B cell (primary cell): ENCODE measurements at regions not wholly inside any gene's neighbourhood (a gene's known extent, or its start where the extent isn't known, plus 50 kb on each side); places are given as distances from the start of the nearest gene placed in this dataset.
A peak's percentile ranks its signal among the peaks of the same experiment; 100 is the strongest.

Experiments used
- ATAC-seq: fragments of 200-7000 bp; cut with Tn5 transposase; one replicate; pipeline ENCODE4 v1.10.0; 2021; ENCODE audit warnings: low read depth, mild to moderate bottlenecking, moderate number of reproducible peaks, moderate library complexity
- CTCF ChIA-PET: fragments of 350-600 bp; sonication (Branson Sonifier 250); formaldehyde crosslinking; loops from one replicate; lab custom pipeline; 2021; ENCODE audit warnings: antibody characterized with exemption, inconsistent platforms; lab: Charles Lee
- POLR2A ChIA-PET: fragments of 350-600 bp; sonication (Branson Sonifier 250); formaldehyde crosslinking; loops from one replicate; lab custom pipeline; 2021; ENCODE audit warnings: antibody characterized with exemption; lab: Charles Lee
- DNase-seq: peaks from one replicate; pipeline ENCODE4 v3.0.0; 2013
- H2AFZ ChIP-seq: 2 replicates; pipeline ENCODE4 v1.6.1; 2012; ENCODE audit warnings: mild to moderate bottlenecking, low read depth, low read length; ENCODE audit not compliant: insufficient read depth, poor library complexity, severe bottlenecking
- H3K27ac ChIP-seq, 2 donors: 1 replicate in 1 of 2; 2 replicates in 1 of 2; pipeline ENCODE4 v1.5.1; 2012 to 2013; ENCODE audit warnings: low read length in 2 of 2, mild to moderate bottlenecking in 2 of 2, moderate library complexity in 1 of 2
- H3K27me3 ChIP-seq, 4 experiments: fragments of 200-600 bp in 1 of 4; sonication (generic) in 1 of 4; replicated peaks in 1 of 4; 1 replicate in 2 of 4; 2 replicates in 2 of 4; pipeline versions ENCODE4 v1.6.1 to v1.7.0; 2013 to 2016; ENCODE audit warnings: low read length in 3 of 4, mild to moderate bottlenecking in 2 of 4, mixed read lengths in 1 of 4, moderate library complexity in 1 of 4; ENCODE audit not compliant: insufficient read depth in 4 of 4, control insufficient read depth in 3 of 4; ENCODE audit errors: control extremely low read depth in 1 of 4
- H3K36me3 ChIP-seq, 2 experiments: replicated peaks in 1 of 2; 1 replicate in 1 of 2; 2 replicates in 1 of 2; pipeline versions ENCODE4 v1.6.1 to v1.7.1; 2013; ENCODE audit warnings: low read length in 1 of 2; ENCODE audit not compliant: insufficient read depth in 2 of 2, control insufficient read depth in 1 of 2; ENCODE audit errors: control extremely low read depth in 1 of 2, extremely low read depth in 1 of 2
- H3K4me1 ChIP-seq, 2 donors: fragments of 200-600 bp in 1 of 2; sonication (generic) in 1 of 2; 1 replicate in 1 of 2; 2 replicates in 1 of 2; pipeline versions ENCODE4 v1.5.1 to v1.6.1; 2013 to 2017; ENCODE audit warnings: low read length in 2 of 2; ENCODE audit not compliant: control insufficient read depth in 2 of 2, insufficient read depth in 2 of 2
- H3K4me2 ChIP-seq: replicated peaks from 2 replicates; pipeline ENCODE3; 2012; ENCODE audit warnings: mild to moderate bottlenecking, low read depth, low read length; ENCODE audit not compliant: poor library complexity, severe bottlenecking
- H3K4me3 ChIP-seq, 5 experiments: fragments of 200-600 bp in 1 of 5; sonication (generic) in 1 of 5; 1 replicate in 3 of 5; 2 replicates in 2 of 5; pipeline versions ENCODE4 v1.5.1 to v1.7.0; 2011 to 2016; ENCODE audit warnings: low read length in 4 of 5, mild to moderate bottlenecking in 4 of 5, low read depth in 2 of 5, control low read depth in 1 of 5, moderate library complexity in 1 of 5; ENCODE audit not compliant: insufficient read depth in 1 of 5; ENCODE audit errors: control extremely low read depth in 1 of 5, extremely low read depth in 1 of 5
- H3K79me2 ChIP-seq: fragments of 200-600 bp; sonication (generic); one replicate; pipeline ENCODE4 v1.6.0; 2016; ENCODE audit warnings: low read length; ENCODE audit not compliant: control insufficient read depth, insufficient read depth
- H3K9ac ChIP-seq: fragments of 200-600 bp; sonication (generic); 2 replicates; pipeline ENCODE4 v1.6.1; 2017; ENCODE audit warnings: mild to moderate bottlenecking, low read length, moderate library complexity
- H3K9me3 ChIP-seq, 3 donors: one replicate each; pipeline versions ENCODE4 v1.6.1 to v1.7.1; 2013; ENCODE audit warnings: low read length in 2 of 3; ENCODE audit not compliant: control insufficient read depth in 2 of 3, insufficient read depth in 1 of 3; ENCODE audit errors: control extremely low read depth in 1 of 3
- H4K20me1 ChIP-seq: 2 replicates; pipeline ENCODE4 v1.6.0; 2012; ENCODE audit warnings: mild to moderate bottlenecking, low read length; ENCODE audit not compliant: insufficient read depth, control insufficient read depth, poor library complexity, severe bottlenecking
- H3K27ac Mint-ChIP-seq: one replicate; pipeline ENCODE4 v1.8.0; 2021; ENCODE audit warnings: mixed read lengths
- H3K27me3 Mint-ChIP-seq: one replicate; pipeline ENCODE4 v1.8.0; 2021; ENCODE audit warnings: mixed read lengths
- H3K4me1 Mint-ChIP-seq: one replicate; pipeline ENCODE4 v1.8.0; 2021; ENCODE audit warnings: mixed read lengths
- H3K4me3 Mint-ChIP-seq: one replicate; pipeline ENCODE4 v1.8.0; 2021; ENCODE audit warnings: mixed read lengths
- H3K9me3 Mint-ChIP-seq: one replicate; pipeline ENCODE4 v1.8.0; 2022; ENCODE audit warnings: mixed read lengths; ENCODE audit not compliant: insufficient read depth
- EZH2 ChIP-seq: IDR thresholded peaks from 2 replicates; pipeline ENCODE4 v1.6.1; 2012; ENCODE audit warnings: borderline replicate concordance, low read depth, mild to moderate bottlenecking, moderate library complexity, low read length; ENCODE audit not compliant: insufficient read depth, poor library complexity, severe bottlenecking
- WGBS: methylation state at CpG from one replicate; pipeline ENCODE4 v1.1.5; 2013; ENCODE audit warnings: missing lambda C conversion rate; ENCODE audit not compliant: insufficient coverage; 5-methylcytosine and 5-hydroxymethylcytosine counted together
- intact Hi-C: fragments of 100-400 bp; cut with micrococcal nuclease; formaldehyde crosslinking; loops from one replicate; pipeline ENCODE4 v1.10.0; 2022
- TF ChIP-seq, protein P1 (sequence below): fragments of 200-600 bp; IDR thresholded peaks from one replicate; pipeline ENCODE4 v1.8.0; 2022; ENCODE audit warnings: antibody characterized with exemption, mild to moderate bottlenecking

DNA sequence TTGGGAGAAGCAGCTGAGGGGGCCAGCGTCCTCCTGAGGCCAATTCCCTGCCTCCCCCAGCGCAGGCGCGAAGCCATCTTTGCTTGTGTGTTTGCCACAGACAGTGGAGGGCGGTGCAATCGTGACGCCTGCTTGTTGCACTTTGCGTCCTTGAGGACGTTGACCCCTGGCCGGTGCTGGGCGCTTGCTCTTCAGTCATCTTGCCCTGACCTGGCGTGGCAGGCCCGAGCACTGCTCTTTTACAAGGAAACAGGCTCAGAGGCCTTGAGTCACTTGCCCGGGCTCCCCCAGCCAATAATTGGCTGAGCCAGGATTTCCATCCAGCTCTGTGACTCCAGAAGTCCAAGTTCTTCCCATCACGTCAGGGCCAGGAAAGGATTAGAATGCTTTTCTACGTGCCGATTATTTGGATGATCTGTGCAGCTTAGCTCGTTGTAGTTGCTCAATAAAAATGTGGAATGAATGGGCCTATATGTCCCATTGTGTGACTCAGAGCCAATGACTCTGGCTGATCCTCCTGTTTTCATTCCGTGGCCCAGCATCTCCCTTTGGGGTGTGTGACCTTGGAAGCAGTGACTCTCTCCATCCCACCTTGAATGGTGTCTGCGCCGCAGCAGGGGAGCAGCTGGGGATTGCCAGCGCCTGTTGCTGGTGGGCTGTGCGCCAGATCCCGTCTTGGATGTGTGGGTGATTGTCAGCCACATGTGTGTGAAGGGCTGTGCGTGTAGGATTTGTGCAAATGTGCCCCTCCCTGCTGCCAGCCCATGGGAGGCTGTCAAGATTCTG is 214.1 kb downstream of the SEC14L1 start:
- ATAC-seq: no peak
- Histone ChIP-seq H3K27me3 (no peaks in the 10 kb centered on the region), H3K4me1 (no peaks in the 10 kb centered on the region), H3K9ac (no peak overlapping the region), H3K27ac (no peak overlapping the region), H3K4me2 (no peak overlapping the region), H2AFZ (no peak overlapping the region), H3K4me3 (no peak overlapping the region), H3K9me3 (peaks cover 0 to 10% (median 0%) of the 10 kb centered on the region in 3 donors), H4K20me1 (no peaks in the 10 kb centered on the region), H3K36me3 (no peaks in the 10 kb centered on the region), H3K79me2 (peaks cover 8% of the 10 kb centered on the region)
- Mint-ChIP-seq H3K4me3 (no peak overlapping the region), H3K4me1 (peaks cover 4% of the 10 kb centered on the region), H3K27me3 (no peaks in the 10 kb centered on the region), H3K27ac (no peak overlapping the region), H3K9me3 (no peaks in the 10 kb centered on the region)
- intact Hi-C loops: no loop called here
- POLR2A ChIA-PET: no interaction called here
- 94% methylated on average over 23 of the region's 25 CpGs for WGBS
- DNase-seq: no peak
- no peak for TF ChIP-seq EZH2
- TF ChIP-seq, protein P1, sequence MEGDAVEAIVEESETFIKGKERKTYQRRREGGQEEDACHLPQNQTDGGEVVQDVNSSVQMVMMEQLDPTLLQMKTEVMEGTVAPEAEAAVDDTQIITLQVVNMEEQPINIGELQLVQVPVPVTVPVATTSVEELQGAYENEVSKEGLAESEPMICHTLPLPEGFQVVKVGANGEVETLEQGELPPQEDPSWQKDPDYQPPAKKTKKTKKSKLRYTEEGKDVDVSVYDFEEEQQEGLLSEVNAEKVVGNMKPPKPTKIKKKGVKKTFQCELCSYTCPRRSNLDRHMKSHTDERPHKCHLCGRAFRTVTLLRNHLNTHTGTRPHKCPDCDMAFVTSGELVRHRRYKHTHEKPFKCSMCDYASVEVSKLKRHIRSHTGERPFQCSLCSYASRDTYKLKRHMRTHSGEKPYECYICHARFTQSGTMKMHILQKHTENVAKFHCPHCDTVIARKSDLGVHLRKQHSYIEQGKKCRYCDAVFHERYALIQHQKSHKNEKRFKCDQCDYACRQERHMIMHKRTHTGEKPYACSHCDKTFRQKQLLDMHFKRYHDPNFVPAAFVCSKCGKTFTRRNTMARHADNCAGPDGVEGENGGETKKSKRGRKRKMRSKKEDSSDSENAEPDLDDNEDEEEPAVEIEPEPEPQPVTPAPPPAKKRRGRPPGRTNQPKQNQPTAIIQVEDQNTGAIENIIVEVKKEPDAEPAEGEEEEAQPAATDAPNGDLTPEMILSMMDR: no peak
- CTCF ChIA-PET: interaction anchor here (1.6 kb wide), 1 partner anchor 122 kb away, joined by 3 read pairs; no protein-coding TSS in a partner anchor

DNA sequence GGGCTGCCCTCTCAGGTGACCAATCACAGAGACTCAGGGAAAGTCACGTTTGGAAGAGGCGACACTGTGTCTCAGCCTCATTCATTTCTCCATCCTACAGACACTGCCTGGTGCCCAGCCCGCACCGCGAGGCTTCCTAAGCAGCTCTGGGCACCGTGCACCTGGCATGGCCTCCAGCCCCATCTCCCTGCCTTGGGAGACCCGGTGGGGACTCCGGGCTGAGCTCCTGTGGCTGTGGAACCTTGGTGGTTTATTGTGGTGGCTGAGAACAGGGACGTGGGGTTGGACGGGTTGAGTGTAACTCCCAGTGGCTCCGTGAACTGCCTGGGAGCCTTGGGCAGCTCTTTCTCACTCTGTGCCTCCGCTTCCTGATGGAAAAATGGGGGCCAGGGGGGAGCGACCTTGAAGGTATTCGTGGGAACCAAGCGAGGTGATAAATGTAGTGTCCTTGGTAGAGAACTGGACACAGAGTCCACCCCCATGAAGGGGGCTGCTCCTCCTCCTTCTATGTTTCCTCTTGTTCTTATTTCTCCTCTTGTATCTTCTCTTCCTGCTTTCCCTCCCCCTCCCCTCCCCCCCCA is 215.4 kb downstream of the SEC14L1 start:
- Histone ChIP-seq H4K20me1 (no peaks in the 10 kb centered on the region), H3K79me2 (no peaks in the 10 kb centered on the region), H3K27me3 (no peaks in the 10 kb centered on the region), H3K4me2 (no peak overlapping the region), H3K36me3 (no peaks in the 10 kb centered on the region), H3K9me3 (peaks cover 0 to 7% (median 0%) of the 10 kb centered on the region in 3 donors), H3K27ac (no peak overlapping the region), H3K9ac (no peak overlapping the region), H2AFZ (no peak overlapping the region), H3K4me3 (no peak overlapping the region), H3K4me1 (no peaks in the 10 kb centered on the region)
- no peak for DNase-seq
- H3K4me3 Mint-ChIP-seq: no peak overlapping the region
- TF ChIP-seq, protein P1: no peak
- no peak for TF ChIP-seq EZH2
- H3K27ac Mint-ChIP-seq: peak overlapping the region; percentile 20
- intact Hi-C loops: no loop called here
- H3K9me3 Mint-ChIP-seq: no peaks in the 10 kb centered on the region
- CTCF ChIA-PET: no interaction called here
- no peak for ATAC-seq
- POLR2A ChIA-PET: interaction anchor here (0.6 kb wide), 1 partner anchor 1000 kb away, joined by 3 read pairs; no protein-coding TSS in a partner anchor
- H3K27me3 Mint-ChIP-seq: no peaks in the 10 kb centered on the region
- H3K4me1 Mint-ChIP-seq: peaks cover 4% of the 10 kb centered on the region
- WGBS: 89% methylated on average over 14 of the region's 15 CpGs
